GM13976 (cell line): ENCODE measurements at regions not wholly inside any gene's neighbourhood (a gene's known extent, or its start where the extent isn't known, plus 50 kb on each side); places are given as distances from the start of the nearest gene placed in this dataset.

Experiments
- DNase-seq: peaks from one replicate; pipeline ENCODE4 v3.0.0; 2012; ENCODE audit warnings: low spot score
- CTCF ChIP-seq: IDR thresholded peaks from 2 replicates; pipeline ENCODE4 v1.5.1; 2012; ENCODE audit warnings: borderline replicate concordance, mild to moderate bottlenecking; ENCODE audit not compliant: insufficient read depth; ENCODE audit errors: extremely low read depth, missing control alignments, control extremely low read depth
- in situ Hi-C: fragments of 300-500 bp; cut with MboI; formaldehyde crosslinking; loops from one replicate; pipeline ENCODE4 v1.12.0; 2022; ENCODE audit warnings: low sequenced_read_pairs, mixed read lengths, inconsistent platforms; ENCODE audit not compliant: unreplicated experiment

- in situ Hi-C loops = no loop called here
- no peak for DNase-seq
- TF ChIP-seq CTCF = no peak
Measured at GRCh38 chr5:4083591-4084337, 488.1 kb downstream of the IRX1 start.

GRCh38 chr5:4086081-4086480 lies 490.4 kb downstream of the IRX1 start:
- no peak for DNase-seq
- no peak for TF ChIP-seq CTCF
- in situ Hi-C loops = no loop called here

GRCh38 chr5:4087110-4087509 lies 491.5 kb downstream of the IRX1 start:
- TF ChIP-seq CTCF = no peak
- DNase-seq = no peak
- in situ Hi-C loops = no loop called here

GRCh38 chr5:4089087-4089486 lies 493.5 kb downstream of the IRX1 start:
- no peak for TF ChIP-seq CTCF
- in situ Hi-C loops = no loop called here
- no peak for DNase-seq

GRCh38 chr5:4093236-4093635 lies 497.6 kb downstream of the IRX1 start:
- DNase-seq = no peak
- in situ Hi-C loops = no loop called here
- no peak for TF ChIP-seq CTCF

GRCh38 chr5:4093970-4094369 lies 498.3 kb downstream of the IRX1 start:
- TF ChIP-seq CTCF = no peak
- in situ Hi-C loops = no loop called here
- no peak for DNase-seq
